T-helper 2 cell (primary cell): ENCODE measurements at regions not wholly inside any gene's neighbourhood (a gene's known extent, or its start where the extent isn't known, plus 50 kb on each side); places are given as distances from the start of the nearest gene placed in this dataset.

ENCODE experiments used
- DNase-seq, 5 experiments: peaks; one replicate each; pipeline versions ENCODE4 v3.0.0 to v3.0.0-alpha.2; 2012 to 2022

DNA sequence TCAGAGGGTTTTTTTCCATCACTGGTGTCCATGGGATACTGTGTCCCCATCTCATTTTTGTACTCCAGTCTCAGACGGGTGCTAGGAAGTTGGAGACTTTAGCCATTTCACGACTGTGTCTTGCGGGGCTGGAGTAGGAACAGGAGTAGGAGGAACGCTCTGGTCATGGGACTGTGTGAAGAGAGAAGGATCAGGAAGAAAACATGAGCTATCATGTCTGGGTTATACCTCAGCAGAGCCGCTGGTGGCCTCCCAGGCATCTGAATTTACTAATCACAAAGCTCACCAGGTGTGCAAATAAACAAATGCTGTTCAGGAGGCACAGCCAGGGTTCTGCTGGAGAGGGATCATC is 225.4 kb downstream of the SEC14L1 start:
- DNase-seq, result no peak

DNA sequence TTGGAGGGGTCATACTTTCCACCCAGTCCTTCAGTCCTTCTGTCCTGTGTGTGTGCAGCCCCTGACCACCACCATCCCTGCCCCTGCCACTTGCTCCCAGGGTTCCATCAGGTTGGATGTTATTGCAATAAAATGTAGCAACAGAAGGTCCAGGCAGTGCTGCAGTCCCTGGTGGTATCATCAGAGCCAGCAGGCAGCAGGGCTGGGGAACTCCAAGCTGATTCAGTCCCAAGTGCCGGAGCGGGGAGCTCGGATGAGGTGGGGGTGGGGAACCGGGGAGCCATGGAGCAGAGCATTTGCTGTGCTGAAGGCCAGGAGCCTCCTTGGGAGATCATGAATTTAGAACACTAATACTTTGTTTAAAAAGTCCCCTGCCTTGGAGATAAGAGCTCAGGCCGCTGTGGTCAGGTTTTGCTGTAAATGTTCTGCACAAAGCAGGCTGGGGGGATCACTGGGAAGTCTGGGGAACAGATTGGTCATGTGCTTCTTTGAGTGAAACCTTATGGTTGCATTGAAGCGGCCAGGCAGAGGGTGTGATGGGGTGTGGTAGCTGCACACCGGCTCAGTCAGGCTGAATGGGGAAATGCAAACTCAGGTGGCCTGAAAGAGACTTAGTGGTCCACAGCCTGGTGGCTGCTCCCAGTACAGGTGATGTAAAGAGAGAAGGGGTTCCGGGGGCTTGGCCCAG is 225.9 kb downstream of the SEC14L1 start:
- no peak for DNase-seq

DNA sequence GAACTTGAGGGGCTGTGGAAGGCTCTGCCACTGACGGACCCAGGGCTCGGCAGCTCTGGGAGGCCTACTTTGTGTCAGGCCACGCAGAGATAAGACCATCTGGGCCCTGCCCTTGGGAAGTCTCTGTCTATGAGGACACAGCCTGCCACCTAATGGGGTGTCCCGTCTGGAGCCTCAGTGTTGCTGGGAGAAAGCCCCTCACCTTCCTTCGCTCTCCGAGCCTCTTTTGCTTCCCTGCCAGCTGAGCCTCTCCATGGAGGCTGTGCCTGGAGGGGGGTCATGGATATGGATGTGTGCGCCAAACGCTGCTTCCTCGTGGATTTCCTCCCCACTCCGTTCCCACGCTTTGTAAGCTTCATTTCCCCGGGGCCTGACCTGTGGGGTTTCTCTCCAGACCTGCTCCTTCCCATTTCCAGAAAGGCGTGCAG is 228.8 kb downstream of the SEC14L1 start:
- no peak for DNase-seq

DNA sequence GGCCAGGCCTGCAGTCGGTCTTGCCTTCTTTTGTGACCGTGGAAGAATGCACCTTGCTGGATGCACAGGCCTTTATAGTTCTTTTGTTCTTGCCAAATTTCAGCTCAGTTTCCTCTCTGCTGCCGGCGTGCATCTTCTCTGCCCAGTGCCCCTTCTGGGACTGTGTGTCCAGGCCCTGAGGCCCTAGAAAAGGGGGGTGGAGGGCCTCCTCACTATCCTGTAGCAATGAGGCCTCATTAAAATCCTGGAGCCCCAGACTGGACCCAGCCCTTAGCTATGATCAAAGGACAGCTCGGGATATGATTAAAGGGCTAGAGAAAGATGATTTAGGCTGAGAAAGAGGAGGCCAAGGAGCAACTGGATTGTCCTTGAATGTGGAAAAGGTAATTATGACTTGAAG is 229.8 kb downstream of the SEC14L1 start:
- DNase-seq, result no peak

DNA sequence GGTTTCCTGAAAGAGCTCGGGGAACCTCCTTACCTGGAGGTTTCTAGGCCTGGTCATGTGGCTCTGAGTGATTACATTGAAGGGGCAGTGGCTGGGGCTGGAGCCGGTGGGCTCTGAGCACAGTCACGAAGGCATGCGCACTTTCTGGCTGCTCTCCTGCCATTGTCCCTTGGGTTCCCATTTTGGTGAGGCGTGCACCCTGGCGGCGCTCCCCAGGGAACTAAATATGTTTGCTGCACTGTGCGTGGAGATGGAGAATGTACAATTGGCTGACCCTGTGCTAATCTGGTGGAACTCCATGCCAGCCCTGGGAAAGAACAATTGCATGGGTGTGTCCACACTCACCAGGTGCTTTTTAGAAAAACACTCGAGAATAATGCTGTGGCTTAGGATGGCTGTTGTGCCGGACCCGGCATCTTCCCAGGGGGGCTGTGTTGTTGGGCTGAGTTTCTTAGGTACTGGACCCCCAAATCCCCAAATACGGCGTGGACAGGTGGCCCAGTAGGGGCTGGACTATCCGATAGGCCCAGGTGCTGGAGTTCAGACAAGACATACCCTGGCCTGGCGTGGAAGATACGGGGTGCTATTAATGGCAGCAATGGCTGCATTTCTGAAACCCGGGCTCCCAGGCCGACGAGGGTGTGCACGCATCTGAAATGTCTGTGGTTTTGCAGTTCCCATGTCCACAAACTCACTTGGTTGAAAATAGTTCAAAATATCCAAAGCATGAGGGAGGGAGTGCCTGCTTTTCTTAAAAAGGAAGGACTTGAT is 230.5 kb downstream of the SEC14L1 start:
- DNase-seq, result no peak

DNA sequence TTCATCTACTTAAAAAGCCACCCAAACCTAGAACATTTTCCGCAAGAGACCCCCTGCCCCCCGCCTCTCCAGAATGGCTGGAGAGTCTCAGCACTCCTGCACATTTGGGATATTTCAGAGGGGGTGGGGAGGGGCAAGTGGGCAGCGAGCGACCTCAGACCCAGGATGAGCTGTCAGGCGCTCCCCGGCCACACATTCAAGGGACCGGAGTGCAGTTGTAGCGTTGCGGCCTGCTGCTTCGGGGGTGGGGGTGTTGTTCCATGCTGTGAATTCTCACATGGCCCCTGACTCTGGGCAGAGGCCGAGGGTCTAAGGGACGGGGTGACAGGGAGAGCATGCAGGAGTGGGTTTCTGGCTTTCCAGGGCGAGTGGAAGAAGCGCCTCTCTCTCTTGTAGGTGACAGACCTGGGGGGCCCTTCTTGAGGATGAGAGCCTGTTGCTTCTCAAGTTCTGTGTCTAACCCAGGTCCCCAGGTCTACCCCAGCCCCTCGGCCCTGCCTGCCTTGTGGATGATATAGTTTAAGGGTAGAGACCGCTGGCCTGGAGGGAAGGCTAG is 231.2 kb downstream of the SEC14L1 start:
- DNase-seq, result peak in 1 of 5 experiments; percentile 7

DNA sequence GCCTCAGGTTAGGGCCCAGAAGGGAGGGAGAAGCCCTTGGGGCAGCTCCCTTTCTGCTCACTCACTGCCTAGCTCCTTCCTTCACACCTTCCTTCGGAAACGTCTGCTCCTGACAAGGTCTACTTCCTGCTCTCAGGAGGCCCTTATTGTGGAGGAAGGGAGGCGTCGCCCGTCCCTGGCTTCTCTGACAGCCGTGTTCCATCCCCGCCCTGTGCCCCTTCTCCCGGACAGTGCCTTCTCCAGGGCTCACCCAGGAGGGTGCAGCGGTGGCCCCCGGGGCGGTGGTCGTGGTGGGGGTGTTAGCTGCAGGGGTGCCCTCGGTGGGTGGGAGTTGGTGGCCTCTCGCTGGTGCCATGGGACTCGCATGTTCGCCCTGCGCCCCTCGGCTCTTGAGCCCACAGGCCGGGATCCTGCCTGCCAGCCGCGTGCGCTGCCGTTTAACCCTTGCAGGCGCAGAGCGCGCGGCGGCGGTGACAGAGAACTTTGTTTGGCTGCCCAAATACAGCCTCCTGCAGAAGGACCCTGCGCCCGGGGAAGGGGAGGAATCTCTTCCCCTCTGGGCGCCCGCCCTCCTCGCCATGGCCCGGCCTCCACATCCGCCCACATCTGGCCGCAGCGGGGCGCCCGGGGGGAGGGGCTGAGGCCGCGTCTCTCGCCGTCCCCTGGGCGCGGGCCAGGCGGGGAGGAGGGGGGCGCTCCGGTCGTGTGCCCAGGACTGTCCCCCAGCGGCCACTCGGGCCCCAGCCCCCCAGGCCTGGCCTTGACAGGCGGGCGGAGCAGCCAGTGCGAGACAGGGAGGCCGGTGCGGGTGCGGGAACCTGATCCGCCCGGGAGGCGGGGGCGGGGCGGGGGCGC is 231.9 kb downstream of the SEC14L1 start:
- peak; percentile 34 to 84 (median 52) for DNase-seq

DNA sequence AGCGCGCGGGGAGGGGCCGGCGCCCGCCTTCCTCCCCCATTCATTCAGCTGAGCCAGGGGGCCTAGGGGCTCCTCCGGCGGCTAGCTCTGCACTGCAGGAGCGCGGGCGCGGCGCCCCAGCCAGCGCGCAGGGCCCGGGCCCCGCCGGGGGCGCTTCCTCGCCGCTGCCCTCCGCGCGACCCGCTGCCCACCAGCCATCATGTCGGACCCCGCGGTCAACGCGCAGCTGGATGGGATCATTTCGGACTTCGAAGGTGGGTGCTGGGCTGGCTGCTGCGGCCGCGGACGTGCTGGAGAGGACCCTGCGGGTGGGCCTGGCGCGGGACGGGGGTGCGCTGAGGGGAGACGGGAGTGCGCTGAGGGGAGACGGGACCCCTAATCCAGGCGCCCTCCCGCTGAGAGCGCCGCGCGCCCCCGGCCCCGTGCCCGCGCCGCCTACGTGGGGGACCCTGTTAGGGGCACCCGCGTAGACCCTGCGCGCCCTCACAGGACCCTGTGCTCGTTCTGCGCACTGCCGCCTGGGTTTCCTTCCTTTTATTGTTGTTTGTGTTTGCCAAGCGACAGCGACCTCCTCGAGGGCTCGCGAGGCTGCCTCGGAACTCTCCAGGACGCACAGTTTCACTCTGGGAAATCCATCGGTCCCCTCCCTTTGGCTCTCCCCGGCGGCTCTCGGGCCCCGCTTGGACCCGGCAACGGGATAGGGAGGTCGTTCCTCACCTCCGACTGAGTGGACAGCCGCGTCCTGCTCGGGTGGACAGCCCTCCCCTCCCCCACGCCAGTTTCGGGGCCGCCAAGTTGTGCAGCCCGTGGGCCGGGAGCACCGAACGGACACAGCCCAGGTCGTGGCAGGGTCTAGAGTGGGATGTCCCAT is 232.8 kb downstream of the SEC14L1 start:
- DNase-seq, result peak in 2 of 5 experiments; percentile 29 to 75

DNA sequence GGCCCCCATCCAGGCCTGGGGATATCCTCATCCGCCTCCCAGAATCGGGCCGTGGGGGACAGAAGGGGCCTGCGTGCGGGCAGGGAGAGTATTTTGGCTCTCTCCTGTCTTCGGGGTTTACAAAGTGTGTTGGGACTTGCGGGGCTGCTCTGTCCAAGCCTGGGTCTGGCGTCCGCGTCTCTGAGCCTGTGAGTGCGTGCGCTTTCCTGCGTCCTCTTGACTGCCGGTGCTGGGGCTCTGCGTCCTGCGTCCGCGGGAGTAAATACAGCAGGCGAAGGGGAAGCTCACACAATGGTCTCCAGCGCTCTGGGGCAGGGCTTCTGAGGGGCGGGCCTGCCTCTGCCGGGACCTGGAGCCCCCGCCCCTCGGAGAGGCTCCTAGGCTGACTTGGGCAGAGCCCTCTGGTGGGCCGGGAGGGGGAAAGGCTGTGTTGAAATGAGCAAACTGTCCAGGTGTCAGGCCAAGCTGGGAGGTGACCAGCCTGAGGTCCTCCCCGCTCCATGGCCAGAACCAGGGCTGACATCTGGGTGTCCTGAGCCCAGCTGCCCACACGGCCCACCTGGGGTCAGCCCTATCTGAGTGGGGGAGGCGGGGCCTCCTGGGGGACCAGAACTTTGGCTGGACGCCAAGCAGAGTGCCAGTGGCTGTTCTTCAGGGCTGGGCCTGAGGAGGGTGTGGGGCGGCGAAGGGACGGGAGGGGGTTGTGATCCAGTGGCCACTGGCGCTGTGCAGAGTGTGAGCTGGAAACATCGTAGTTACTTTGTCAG is 233.6 kb downstream of the SEC14L1 start:
- peak; percentile 40 to 92 (median 65) for DNase-seq

DNA sequence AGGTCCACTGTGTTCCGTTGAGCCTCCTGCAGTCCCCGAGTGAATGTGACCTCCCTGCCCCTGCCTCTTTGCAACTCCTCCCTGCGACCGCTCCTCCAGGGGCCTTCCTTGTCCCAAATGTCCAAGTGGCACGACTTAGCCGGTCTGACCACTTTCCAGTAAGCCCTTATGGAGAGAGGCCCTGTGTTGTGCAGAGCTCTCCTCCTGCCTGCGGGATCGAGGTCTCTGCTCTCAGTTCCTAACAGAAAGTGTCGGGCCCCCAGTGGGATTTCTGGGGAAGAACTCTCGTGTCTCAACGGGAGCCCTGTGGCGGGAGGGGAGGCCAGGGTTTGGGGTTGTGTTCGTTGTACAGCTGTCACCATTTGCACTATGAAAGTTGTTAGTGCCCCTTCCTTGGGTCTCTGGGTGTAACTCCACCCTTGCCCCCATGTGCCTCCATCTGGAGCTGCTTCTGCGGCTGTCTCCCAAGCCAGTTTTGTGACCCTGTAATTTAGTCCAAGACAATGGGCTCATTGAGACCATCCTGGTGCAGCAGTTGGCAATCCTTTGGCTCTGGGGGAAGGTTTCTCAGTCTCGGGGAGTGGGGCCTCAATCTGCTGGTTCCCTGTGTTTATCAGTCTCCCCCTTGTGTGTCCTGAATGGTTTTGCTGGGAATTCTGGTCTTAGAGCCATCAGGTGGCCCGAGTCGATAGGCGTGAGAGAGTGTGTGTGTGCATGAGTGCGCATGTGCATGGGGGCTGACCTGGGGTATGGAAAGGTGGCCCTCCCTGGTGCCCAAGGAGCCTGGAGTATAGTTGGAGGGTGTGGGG is 234.5 kb downstream of the SEC14L1 start:
- no peak for DNase-seq

DNA sequence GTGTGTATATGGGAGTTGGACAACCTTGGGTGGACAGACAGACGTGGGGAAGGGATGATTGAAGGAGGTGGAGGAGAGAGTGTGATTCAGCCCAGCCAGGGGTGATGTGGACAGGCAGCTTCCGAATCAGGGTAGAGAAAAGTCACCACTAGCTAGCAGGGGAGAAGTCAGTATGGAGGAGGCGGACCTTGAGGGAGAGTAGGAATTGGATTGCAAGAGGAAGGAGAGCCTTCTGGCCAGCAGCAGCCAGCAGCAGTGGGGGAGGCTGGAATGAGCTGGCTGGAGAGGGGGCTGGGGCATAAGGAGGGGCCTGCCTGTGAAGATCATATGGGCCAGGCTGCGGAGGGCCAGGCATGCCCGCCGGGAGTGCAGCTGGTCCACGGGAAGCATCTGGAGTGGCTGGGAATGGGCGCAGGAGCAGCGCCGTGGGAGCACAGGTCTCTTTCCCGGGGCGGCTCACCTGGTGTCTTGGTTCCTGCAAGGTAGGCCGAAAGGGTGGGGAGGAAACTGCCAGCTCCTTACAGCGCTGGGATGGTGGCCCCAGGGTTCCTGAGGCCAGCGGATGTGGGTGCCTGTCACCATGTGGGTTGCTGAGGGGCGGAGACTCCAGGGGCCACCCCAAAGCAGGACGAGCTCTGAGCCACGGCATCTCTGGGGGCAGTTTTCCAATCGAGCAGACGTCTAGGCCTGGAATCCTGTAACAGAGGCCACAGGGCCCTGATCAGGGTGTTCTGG is 235.3 kb downstream of the SEC14L1 start:
- peak in 4 of 5 experiments; percentile 49 to 90 (median 65) for DNase-seq

DNA sequence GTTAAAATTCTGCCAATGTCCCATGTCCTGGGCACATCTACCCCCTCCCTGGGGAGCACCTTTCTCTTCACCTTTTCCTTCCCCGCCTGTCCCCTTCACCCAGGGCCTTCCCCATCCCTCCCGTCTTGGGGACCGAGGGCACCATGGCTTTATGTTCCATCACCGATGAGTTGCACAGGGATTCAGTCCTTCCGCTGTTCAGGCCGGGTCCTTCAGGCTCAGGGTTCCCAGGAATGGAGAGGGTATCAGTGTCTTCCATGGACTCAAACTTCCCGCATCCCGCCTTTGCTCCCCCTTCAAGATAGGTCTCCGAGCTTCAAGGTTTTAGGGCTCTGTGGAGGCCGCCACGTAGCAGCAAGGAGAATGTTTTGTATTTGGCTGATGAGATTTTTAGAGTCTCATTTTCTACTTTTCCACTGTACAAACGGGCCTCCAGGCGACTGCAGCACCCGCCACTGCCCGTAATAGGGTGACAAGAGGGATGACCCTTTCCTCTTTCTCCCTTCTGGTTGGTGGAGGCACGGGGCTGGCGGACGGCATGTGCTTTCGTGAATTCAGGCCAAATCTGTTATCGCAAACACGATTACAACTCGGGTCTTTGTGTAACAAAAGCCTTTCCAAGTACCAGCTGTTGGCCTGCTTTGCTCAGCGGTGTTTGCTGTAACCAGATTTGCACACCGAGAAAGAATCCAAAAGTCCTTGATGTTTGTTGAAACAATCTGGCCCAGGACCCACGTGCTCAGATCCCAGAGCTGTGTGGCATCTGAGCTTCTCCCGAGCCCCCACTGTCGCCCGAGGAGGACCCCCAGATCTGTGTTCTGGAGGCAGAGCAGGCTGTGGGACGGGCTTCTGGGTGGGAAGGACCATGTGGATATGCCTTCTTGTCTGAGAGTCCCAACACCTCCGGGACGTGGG is 236.3 kb downstream of the SEC14L1 start:
- no peak for DNase-seq

DNA sequence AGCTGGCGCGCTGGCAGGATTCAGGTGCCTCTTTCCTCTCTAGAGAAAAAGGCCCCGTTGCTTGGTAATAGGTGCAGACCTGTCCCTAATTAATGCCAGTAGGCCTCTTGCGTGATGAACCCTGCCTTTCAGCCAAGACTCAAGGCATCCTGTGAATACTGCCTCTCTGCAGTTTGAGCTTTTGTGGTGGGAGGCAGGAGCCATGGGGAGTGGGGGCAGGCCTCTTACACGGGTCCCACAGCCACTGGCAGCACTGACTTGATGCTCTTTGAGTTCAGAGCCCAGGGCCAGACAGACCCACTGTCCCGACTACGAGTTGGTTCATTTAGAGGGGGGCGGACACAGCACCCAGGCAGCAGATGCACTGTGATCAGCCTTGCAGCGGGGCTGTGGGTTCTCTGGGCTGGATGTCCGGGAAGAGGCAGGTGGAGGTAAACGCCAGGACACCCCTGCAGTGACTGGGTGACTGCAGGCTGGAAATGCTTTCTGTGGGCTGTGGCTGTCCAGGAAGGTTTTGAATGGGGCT is 237.0 kb downstream of the SEC14L1 start:
- DNase-seq, result no peak

DNA sequence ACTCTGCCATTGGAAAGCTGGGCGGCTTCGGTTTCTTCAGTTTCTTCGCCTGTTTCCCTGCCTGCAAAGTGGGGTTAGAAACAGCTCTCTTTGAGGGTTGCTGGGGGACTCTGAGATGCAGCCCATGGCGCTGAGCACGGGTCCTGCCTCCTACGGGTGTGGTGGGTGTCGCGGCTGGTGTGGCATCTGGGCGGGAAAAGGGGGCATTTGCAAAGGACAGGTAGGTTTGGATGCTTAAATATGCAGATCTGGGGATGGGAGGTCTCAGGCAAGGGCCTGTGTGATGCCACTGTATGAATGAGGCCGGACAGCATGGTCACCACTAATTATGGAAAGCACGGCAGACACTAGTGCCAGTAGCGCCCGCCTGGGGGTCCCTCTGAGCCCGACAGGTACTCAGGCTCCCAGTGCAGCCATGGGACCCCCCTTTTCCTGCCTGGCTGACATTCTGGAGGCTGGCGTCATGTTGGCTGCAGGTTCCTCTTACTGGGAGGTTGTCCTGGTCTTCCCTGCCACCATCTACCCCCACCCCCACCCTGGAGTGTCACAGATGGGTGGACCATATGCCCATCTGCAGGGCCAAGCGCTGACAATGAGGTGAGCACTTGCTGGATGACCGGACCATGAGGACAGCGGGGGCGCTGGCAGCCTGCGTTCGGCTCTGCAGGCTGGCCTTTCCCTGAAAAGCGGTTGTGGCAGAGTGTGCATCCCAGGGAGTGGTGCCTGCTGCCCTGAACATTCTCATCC is 237.7 kb downstream of the SEC14L1 start:
- DNase-seq, result no peak

DNA sequence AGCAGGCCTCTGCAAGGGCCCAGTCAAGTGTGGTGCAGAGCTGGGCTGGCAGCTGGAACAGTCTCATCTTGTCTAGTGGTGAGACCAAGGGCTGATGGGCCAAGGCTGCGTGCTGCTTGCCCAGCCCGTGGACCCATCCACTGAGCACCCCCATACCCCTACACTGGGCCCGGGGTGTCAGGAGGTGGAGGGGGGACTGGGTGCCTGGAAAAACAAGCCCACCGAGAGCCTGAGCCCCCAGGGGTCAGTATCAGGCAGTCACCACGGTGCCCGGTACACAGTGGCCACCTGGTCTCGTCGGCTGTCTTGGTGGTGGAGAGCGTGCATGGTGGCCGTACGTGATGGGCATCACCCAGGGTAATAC is 238.3 kb downstream of the SEC14L1 start:
- DNase-seq, result no peak

DNA sequence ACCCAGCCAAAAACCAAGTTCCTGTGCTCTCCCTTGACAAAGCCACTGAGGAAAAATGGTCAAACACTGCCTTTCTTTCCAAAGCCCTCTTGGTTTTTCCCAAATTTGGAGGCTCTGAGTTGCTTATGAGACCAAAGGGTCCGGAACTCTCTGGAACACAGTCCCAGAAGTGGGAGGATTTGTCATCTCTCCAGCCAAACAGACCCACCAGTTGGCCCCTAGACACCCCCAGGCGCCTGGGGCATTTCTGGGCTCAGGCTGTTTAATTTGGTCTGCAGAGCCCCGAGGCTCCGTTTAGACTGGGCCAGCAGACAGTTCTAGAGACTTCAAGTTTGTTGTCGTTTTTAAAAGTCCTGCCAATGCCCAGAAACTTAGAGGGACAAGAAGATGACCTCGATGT is 239.1 kb downstream of the SEC14L1 start:
- no peak for DNase-seq

DNA sequence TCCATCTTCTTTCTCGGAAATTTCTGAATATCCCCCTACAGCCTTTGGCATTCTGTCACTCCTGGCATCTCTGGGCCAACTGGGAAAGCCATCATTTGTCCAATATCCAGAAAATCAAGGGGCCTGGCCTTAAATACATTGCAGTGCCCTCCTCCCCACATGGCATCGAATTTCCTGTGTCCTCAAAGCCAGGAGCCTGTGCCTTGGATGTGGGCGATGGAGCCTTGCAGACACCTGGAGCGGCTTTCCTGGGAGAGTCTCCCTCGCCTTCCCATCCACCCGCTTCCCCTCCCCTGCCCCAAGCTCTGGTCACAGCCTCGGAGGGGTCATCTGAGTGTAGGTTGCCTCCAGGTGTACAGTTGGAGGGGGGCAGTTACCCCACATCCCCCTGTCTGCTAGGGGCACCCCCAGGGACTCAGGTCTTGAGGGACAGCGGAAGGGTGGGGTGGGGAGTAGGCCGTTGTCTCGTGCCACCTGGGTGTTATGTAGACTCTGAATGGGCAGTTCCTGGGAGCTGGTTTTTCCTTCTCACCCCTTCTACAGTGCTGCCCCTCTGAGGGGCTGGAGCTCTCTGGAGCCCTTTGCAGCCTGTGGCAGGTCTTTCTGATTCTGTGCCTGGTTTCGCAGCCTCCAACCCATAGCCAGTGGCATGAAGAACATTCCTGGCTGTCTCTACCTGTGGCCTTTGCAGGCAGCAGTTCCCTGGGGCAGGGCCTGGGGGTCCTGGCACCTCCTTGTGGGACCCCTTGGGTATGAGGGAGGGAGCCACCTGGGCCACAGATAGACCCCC is 239.8 kb downstream of the SEC14L1 start:
- DNase-seq, result no peak
